ENCODE measurements at regions not wholly inside any gene's neighbourhood (a gene's known extent, or its start where the extent isn't known, plus 50 kb on each side); places are given as distances from the start of the nearest gene placed in this dataset.

DNA sequence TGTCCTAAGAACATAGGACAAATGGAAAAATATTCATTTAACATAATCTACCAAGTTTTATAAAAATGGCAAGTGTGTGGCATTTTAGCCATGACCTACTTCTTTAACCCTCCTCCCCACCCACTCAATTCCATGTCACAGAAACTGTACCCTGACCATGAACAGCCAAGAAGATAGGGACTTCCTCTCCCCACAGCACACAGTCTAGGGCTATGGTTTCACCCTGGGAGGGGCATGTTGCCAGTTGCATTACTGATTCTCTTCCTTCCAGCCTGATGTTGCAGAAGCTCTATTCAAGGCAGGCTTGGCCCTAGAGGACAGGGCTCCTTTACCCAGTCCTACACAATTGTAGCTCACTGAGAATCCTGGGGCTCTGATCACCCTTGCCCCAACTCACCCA is 153.6 kb upstream of the KLF7 start:
- TF ChIP-seq REST (IDR thresholded peaks at IDR 0.05; ENCODE audit: insufficient read depth in 1 of 2, low read depth in 2 of 2, low read length in 2 of 2), result no peak
- no peak for TF ChIP-seq TAF1 (IDR thresholded peaks at IDR 0.05; ENCODE audit: borderline replicate concordance, insufficient read depth, low read length)
- TF ChIP-seq SIN3A (IDR thresholded peaks at IDR 0.05; ENCODE audit: borderline replicate concordance, insufficient read depth, low read length), result no peak
- no peak for TF ChIP-seq POLR2AphosphoS5 (IDR thresholded peaks at IDR 0.05; ENCODE audit: low read depth, low read length)
- TF ChIP-seq FOXP2 (optimal IDR thresholded peaks at IDR 0.05; ENCODE audit: borderline replicate concordance, extremely low read depth, extremely low read length, insufficient read depth), result no peak

GRCh38 chr2:207320381-207321159 is 154.8 kb upstream of the KLF7 start:
- TF ChIP-seq FOXP2 (optimal IDR thresholded peaks at IDR 0.05; ENCODE audit: borderline replicate concordance, extremely low read depth, extremely low read length, insufficient read depth) (no peak), POLR2AphosphoS5 (IDR thresholded peaks at IDR 0.05; ENCODE audit: low read depth, low read length) (no peak), TAF1 (IDR thresholded peaks at IDR 0.05; ENCODE audit: borderline replicate concordance, insufficient read depth, low read length) (no peak)

DNA sequence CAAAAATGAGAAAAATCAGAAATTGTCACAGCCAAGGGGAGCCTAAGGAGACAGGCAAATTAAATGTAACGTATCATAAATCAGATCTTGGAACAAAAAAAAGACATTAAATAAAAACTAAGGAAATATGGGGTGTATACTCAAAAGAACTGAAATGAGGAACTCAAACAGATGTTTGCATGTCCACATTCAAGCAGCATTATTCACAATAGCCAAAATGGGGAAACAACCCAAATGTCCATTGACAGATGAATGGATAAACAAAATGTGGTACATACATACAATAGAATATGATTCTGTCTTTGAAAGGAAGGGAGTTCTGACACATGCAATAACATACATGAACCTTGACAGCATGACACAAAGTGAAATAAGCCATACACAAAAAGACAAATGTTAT is 155.8 kb upstream of the KLF7 start:
- TF ChIP-seq POLR2AphosphoS5 (IDR thresholded peaks at IDR 0.05; ENCODE audit: low read depth, low read length) (no peak), SIN3A (IDR thresholded peaks at IDR 0.05; ENCODE audit: borderline replicate concordance, insufficient read depth, low read length) (no peak), TAF1 (IDR thresholded peaks at IDR 0.05; ENCODE audit: borderline replicate concordance, insufficient read depth, low read length) (no peak), REST (IDR thresholded peaks at IDR 0.05; ENCODE audit: insufficient read depth in 1 of 2, low read depth in 2 of 2, low read length in 2 of 2) (no peak), FOXP2 (optimal IDR thresholded peaks at IDR 0.05; ENCODE audit: borderline replicate concordance, extremely low read depth, extremely low read length, insufficient read depth) (no peak)

DNA sequence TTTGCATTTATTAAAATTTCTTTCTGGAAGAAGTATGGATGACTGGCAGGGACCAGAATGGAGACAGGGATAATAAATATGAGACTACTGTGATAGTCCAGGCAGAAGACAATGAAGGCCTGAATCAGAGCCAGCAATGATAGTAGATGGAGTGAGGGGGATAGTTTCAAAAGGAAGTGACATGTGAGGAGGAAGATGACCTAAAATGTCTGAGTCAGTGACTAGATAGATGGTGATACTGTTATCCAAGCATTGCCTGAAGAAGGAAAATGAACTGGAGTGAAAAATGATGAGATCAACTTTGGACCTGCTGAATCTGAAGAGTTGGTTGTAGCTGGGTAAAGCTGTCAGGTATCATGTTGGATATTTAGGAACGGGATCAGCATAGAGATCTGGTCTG is 158.3 kb upstream of the KLF7 start:
- TF ChIP-seq FOXP2 (optimal IDR thresholded peaks at IDR 0.05; ENCODE audit: borderline replicate concordance, extremely low read depth, extremely low read length, insufficient read depth) (no peak), REST (IDR thresholded peaks at IDR 0.05; ENCODE audit: insufficient read depth in 1 of 2, low read depth in 2 of 2, low read length in 2 of 2) (no peak), POLR2AphosphoS5 (IDR thresholded peaks at IDR 0.05; ENCODE audit: low read depth, low read length) (no peak), TAF1 (IDR thresholded peaks at IDR 0.05; ENCODE audit: borderline replicate concordance, insufficient read depth, low read length) (no peak), SIN3A (IDR thresholded peaks at IDR 0.05; ENCODE audit: borderline replicate concordance, insufficient read depth, low read length) (no peak)

- TF ChIP-seq TAF1 (IDR thresholded peaks at IDR 0.05; ENCODE audit: borderline replicate concordance, insufficient read depth, low read length), result no peak
- no peak for TF ChIP-seq REST (IDR thresholded peaks at IDR 0.05; ENCODE audit: insufficient read depth in 1 of 2, low read depth in 2 of 2, low read length in 2 of 2)
- no peak for TF ChIP-seq SIN3A (IDR thresholded peaks at IDR 0.05; ENCODE audit: borderline replicate concordance, insufficient read depth, low read length)
- TF ChIP-seq POLR2AphosphoS5 (IDR thresholded peaks at IDR 0.05; ENCODE audit: low read depth, low read length), result no peak
- no peak for TF ChIP-seq FOXP2 (optimal IDR thresholded peaks at IDR 0.05; ENCODE audit: borderline replicate concordance, extremely low read depth, extremely low read length, insufficient read depth)
Measured at GRCh38 chr2:207327513-207327912, 161.8 kb upstream of the KLF7 start.
